B cell (primary cell): ENCODE measurements at regions not wholly inside any gene's neighbourhood (a gene's known extent, or its start where the extent isn't known, plus 50 kb on each side); places are given as distances from the start of the nearest gene placed in this dataset.

Experiments used
- EZH2 ChIP-seq: IDR thresholded peaks from 2 replicates; pipeline ENCODE4 v1.6.1; 2012; ENCODE audit warnings: borderline replicate concordance, low read depth, mild to moderate bottlenecking, moderate library complexity, low read length; ENCODE audit not compliant: insufficient read depth, poor library complexity, severe bottlenecking
- TF ChIP-seq, protein P1 (sequence below): fragments of 200-600 bp; IDR thresholded peaks from one replicate; pipeline ENCODE4 v1.8.0; 2022; ENCODE audit warnings: antibody characterized with exemption, mild to moderate bottlenecking

DNA sequence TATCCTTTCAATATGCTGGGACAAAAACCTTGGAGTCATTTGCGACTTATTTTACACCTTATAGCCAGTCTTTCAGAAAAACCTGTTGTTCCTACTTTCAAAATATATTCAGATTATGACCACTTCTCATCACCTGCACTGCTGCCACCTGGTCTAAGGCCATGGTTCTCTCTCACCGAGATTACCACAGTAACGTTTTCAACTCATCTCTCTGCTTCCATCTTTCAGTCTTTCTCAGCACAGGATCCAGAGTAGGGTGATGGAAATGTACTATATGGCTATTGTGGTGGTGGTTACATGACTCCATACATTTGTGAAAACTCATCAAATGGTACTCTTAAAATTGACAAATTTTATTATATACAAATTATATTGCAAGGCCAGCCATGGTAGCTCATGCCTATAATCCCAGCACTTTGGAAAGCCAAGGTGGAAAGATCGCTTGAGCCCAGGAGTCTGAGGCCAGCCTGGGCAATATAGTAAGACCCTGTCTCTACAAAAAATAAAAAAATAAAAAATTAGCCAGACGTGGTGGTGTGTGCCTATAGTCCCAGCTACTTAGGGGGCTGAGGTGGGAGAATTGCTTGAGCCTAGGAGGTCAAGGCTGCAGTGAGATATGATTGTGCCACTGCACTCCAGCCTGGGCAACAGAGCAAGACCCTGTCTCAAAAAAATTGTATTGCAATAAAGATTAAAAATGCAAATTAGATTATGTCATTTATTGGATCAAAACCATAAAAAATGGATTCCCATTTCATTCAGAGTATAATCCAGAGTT lies 120.9 kb upstream of the PPP2R5A start:
- TF ChIP-seq, protein P1, sequence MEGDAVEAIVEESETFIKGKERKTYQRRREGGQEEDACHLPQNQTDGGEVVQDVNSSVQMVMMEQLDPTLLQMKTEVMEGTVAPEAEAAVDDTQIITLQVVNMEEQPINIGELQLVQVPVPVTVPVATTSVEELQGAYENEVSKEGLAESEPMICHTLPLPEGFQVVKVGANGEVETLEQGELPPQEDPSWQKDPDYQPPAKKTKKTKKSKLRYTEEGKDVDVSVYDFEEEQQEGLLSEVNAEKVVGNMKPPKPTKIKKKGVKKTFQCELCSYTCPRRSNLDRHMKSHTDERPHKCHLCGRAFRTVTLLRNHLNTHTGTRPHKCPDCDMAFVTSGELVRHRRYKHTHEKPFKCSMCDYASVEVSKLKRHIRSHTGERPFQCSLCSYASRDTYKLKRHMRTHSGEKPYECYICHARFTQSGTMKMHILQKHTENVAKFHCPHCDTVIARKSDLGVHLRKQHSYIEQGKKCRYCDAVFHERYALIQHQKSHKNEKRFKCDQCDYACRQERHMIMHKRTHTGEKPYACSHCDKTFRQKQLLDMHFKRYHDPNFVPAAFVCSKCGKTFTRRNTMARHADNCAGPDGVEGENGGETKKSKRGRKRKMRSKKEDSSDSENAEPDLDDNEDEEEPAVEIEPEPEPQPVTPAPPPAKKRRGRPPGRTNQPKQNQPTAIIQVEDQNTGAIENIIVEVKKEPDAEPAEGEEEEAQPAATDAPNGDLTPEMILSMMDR = no peak
- no peak for TF ChIP-seq EZH2
